ENCODE measurements at regions not wholly inside any gene's neighbourhood (a gene's known extent, or its start where the extent isn't known, plus 50 kb on each side); places are given as distances from the start of the nearest gene placed in this dataset.

DNA sequence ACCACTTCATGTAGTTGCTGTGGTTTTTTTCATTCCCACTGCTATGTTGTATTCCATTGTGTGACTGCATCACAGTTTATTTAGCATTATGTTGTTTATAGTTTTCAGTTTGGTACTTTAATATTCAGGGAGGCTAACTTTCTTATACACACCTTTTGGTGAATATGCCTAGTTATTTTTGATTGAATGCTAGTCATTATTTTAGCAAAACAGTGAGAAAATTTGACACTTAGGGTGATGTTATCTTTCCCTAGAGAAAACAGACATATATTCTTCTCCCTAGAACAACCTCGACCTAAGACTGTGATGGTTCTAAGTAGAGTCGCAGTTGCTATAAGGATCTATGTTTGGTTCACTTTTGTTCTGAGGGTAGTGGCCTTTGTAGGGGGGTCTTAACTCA lies 120.8 kb upstream of the B3GAT2 start:
- Histone ChIP-seq H3K4me1 (ENCODE audit: control insufficient read depth in 3 of 3, insufficient read depth in 2 of 3, low read depth in 1 of 3, low read length in 2 of 3) (no peaks in the 10 kb centered on the region), H3K36me3 (ENCODE audit: control insufficient read depth in 3 of 3, insufficient read depth in 2 of 3, low read depth in 1 of 3, low read length in 3 of 3) (no peaks in the 10 kb centered on the region), H3K27me3 (ENCODE audit: control insufficient read depth in 3 of 3, insufficient read depth in 3 of 3, low read length in 3 of 3) (no peaks in the 10 kb centered on the region), H3K4me3 (ENCODE audit: low read depth in 1 of 3, low read length in 3 of 3) (no peak overlapping the region), H3K27ac (ENCODE audit: low read depth in 1 of 3, low read length in 2 of 3) (no peak overlapping the region), H3K9me3 (ENCODE audit: control insufficient read depth in 2 of 2, insufficient read depth in 1 of 2, low read depth in 1 of 2, low read length in 1 of 2) (no peaks in the 10 kb centered on the region)
- DNase-seq: no peak
- WGBS, 3 donors: 87 to 94% (median 93%) methylated on average over 2 of the region's 2 CpGs
- FAIRE-seq: no peak

DNA sequence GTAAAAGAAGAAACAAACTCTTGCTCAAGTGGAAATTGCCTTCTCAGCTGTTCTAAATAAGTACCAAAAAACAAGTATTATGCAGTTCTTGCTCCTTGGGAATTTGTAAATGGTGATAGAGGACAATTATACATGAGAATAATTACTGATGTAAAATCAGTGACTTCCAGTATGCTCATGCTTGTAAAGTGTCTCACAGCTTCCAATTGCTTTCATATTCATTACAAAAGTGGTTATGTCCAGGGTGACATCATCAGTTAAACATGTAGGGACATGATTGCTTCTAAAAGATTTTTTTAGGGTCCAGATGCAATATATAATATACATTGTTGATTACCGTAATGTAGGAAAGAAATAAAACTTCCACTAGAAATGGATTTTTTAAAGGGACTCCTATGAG lies 122.8 kb upstream of the B3GAT2 start:
- Histone ChIP-seq H3K4me3 (ENCODE audit: low read depth in 1 of 3, low read length in 3 of 3) (no peak overlapping the region), H3K27ac (ENCODE audit: low read depth in 1 of 3, low read length in 2 of 3) (no peak overlapping the region), H3K4me1 (ENCODE audit: control insufficient read depth in 3 of 3, insufficient read depth in 2 of 3, low read depth in 1 of 3, low read length in 2 of 3) (no peaks in the 10 kb centered on the region), H3K27me3 (ENCODE audit: control insufficient read depth in 3 of 3, insufficient read depth in 3 of 3, low read length in 3 of 3) (no peaks in the 10 kb centered on the region), H3K9me3 (ENCODE audit: control insufficient read depth in 2 of 2, insufficient read depth in 1 of 2, low read depth in 1 of 2, low read length in 1 of 2) (no peaks in the 10 kb centered on the region), H3K36me3 (ENCODE audit: control insufficient read depth in 3 of 3, insufficient read depth in 2 of 3, low read depth in 1 of 3, low read length in 3 of 3) (no peaks in the 10 kb centered on the region)
- 86 to 91% (median 86%) methylated on average over 1 of the region's 1 CpG for WGBS, 3 donors
- FAIRE-seq: no peak
- no peak for DNase-seq

- no peak for DNase-seq
- no peak overlapping the region for H3K4me3 ChIP-seq (ENCODE audit: low read depth in 1 of 3, low read length in 3 of 3)
- no peaks in the 10 kb centered on the region for H3K4me1 ChIP-seq (ENCODE audit: control insufficient read depth in 3 of 3, insufficient read depth in 2 of 3, low read depth in 1 of 3, low read length in 2 of 3)
- H3K36me3 ChIP-seq (ENCODE audit: control insufficient read depth in 3 of 3, insufficient read depth in 2 of 3, low read depth in 1 of 3, low read length in 3 of 3): no peaks in the 10 kb centered on the region
- H3K9me3 ChIP-seq (ENCODE audit: control insufficient read depth in 2 of 2, insufficient read depth in 1 of 2, low read depth in 1 of 2, low read length in 1 of 2): no peaks in the 10 kb centered on the region
- no peak for FAIRE-seq
- no peak overlapping the region for H3K27ac ChIP-seq (ENCODE audit: low read depth in 1 of 3, low read length in 2 of 3)
- H3K27me3 ChIP-seq (ENCODE audit: control insufficient read depth in 3 of 3, insufficient read depth in 3 of 3, low read length in 3 of 3): no peaks in the 10 kb centered on the region
- WGBS, 3 donors: 56 to 83% (median 65%) methylated on average over 2 of the region's 2 CpGs
Measured at GRCh38 chr6:71080133-71080532, 123.3 kb upstream of the B3GAT2 start.

- FAIRE-seq: no peak
- Histone ChIP-seq H3K4me1 (ENCODE audit: control insufficient read depth in 3 of 3, insufficient read depth in 2 of 3, low read depth in 1 of 3, low read length in 2 of 3) (no peaks in the 10 kb centered on the region), H3K27me3 (ENCODE audit: control insufficient read depth in 3 of 3, insufficient read depth in 3 of 3, low read length in 3 of 3) (no peaks in the 10 kb centered on the region), H3K4me3 (ENCODE audit: low read depth in 1 of 3, low read length in 3 of 3) (no peak overlapping the region), H3K9me3 (ENCODE audit: control insufficient read depth in 2 of 2, insufficient read depth in 1 of 2, low read depth in 1 of 2, low read length in 1 of 2) (no peaks in the 10 kb centered on the region), H3K27ac (ENCODE audit: low read depth in 1 of 3, low read length in 2 of 3) (no peak overlapping the region), H3K36me3 (ENCODE audit: control insufficient read depth in 3 of 3, insufficient read depth in 2 of 3, low read depth in 1 of 3, low read length in 3 of 3) (no peaks in the 10 kb centered on the region)
- WGBS, 3 donors: 54 to 80% (median 77%) methylated on average over 4 of the region's 4 CpGs
- no peak for DNase-seq
Measured at GRCh38 chr6:71080826-71081225, 124.0 kb upstream of the B3GAT2 start.

DNA sequence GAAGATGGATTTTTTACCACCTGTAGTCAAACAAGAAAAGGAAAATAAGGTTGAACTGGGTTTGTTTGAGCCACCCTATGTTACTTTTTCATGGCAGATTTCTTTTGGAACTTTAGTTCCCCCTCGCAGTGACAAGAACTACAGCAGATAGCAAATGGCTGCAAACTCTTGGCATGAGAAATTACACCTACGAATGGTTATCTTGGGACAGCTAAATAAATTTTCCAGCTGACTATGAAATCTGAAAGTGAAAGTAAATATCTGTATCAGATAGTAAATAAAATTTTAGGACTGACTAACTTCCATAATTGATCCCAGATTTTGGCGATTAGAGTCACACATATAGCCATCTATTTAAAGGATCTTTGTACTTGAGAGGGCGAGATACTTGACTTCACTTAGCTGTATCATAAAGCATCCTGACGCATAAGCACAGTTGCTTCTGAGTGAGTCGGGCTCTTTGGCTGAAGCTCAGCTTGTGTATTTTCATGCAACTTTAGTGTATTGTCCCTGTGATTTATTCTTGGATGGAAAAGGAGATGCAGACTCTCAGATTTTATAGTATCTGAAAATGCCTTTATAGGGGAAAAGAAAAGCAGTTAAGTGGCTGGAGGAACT lies 125.3 kb upstream of the B3GAT2 start:
- H3K9me3 ChIP-seq (ENCODE audit: control insufficient read depth in 2 of 2, insufficient read depth in 1 of 2, low read depth in 1 of 2, low read length in 1 of 2): no peaks in the 10 kb centered on the region
- 19 to 41% (median 37%) methylated on average over 6 of the region's 6 CpGs for WGBS, 3 donors
- H3K36me3 ChIP-seq (ENCODE audit: control insufficient read depth in 3 of 3, insufficient read depth in 2 of 3, low read depth in 1 of 3, low read length in 3 of 3): no peaks in the 10 kb centered on the region
- peaks cover 0 to 1% (median 0%) of the 10 kb centered on the region in 3 donors for H3K27me3 ChIP-seq (ENCODE audit: control insufficient read depth in 3 of 3, insufficient read depth in 3 of 3, low read length in 3 of 3)
- H3K27ac ChIP-seq (ENCODE audit: low read depth in 1 of 3, low read length in 2 of 3): no peak overlapping the region
- DNase-seq: no peak
- H3K4me1 ChIP-seq (ENCODE audit: control insufficient read depth in 3 of 3, insufficient read depth in 2 of 3, low read depth in 1 of 3, low read length in 2 of 3): no peaks in the 10 kb centered on the region
- no peak for FAIRE-seq
- no peak overlapping the region for H3K4me3 ChIP-seq (ENCODE audit: low read depth in 1 of 3, low read length in 3 of 3)

GRCh38 chr6:71083308-71083820 lies 126.5 kb upstream of the B3GAT2 start:
- FAIRE-seq: no peak
- H3K4me3 ChIP-seq (ENCODE audit: low read depth in 1 of 3, low read length in 3 of 3): no peak overlapping the region
- 57 to 67% (median 60%) methylated on average over 6 of the region's 6 CpGs for WGBS, 3 donors
- DNase-seq: no peak
- H3K4me1 ChIP-seq (ENCODE audit: control insufficient read depth in 3 of 3, insufficient read depth in 2 of 3, low read depth in 1 of 3, low read length in 2 of 3): no peaks in the 10 kb centered on the region
- peaks cover 0 to 1% (median 0%) of the 10 kb centered on the region in 3 donors for H3K27me3 ChIP-seq (ENCODE audit: control insufficient read depth in 3 of 3, insufficient read depth in 3 of 3, low read length in 3 of 3)
- no peaks in the 10 kb centered on the region for H3K36me3 ChIP-seq (ENCODE audit: control insufficient read depth in 3 of 3, insufficient read depth in 2 of 3, low read depth in 1 of 3, low read length in 3 of 3)
- H3K9me3 ChIP-seq (ENCODE audit: control insufficient read depth in 2 of 2, insufficient read depth in 1 of 2, low read depth in 1 of 2, low read length in 1 of 2): no peaks in the 10 kb centered on the region
- no peak overlapping the region for H3K27ac ChIP-seq (ENCODE audit: low read depth in 1 of 3, low read length in 2 of 3)

DNA sequence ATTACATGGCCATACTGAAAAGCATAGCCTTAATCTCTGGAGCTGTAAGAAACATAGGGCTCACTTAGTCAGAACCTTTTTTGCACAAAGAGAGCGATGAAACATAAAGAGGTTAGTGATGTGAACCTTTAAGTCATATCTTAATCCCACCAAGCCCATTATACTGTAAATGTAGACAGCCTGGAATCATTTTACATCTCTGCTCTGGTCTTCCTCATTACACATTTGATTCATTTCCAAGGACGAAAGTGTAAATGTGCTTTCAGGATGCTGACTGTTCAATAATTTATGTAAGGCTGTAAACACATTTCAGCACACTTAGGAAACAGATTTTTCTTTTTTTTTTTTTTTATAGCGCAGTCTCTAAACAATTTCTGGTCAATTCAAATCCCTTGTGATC lies 131.3 kb upstream of the B3GAT2 start:
- no peaks in the 10 kb centered on the region for H3K4me1 ChIP-seq (ENCODE audit: control insufficient read depth in 3 of 3, insufficient read depth in 2 of 3, low read depth in 1 of 3, low read length in 2 of 3)
- no peak for DNase-seq
- WGBS, 3 donors: 68 to 84% (median 84%) methylated on average over 3 of the region's 3 CpGs
- no peak overlapping the region for H3K27ac ChIP-seq (ENCODE audit: low read depth in 1 of 3, low read length in 2 of 3)
- H3K9me3 ChIP-seq (ENCODE audit: control insufficient read depth in 2 of 2, insufficient read depth in 1 of 2, low read depth in 1 of 2, low read length in 1 of 2): no peaks in the 10 kb centered on the region
- H3K4me3 ChIP-seq (ENCODE audit: low read depth in 1 of 3, low read length in 3 of 3): no peak overlapping the region
- no peak for FAIRE-seq
- H3K27me3 ChIP-seq (ENCODE audit: control insufficient read depth in 3 of 3, insufficient read depth in 3 of 3, low read length in 3 of 3): peaks cover 0 to 1% (median 0%) of the 10 kb centered on the region in 3 donors
- H3K36me3 ChIP-seq (ENCODE audit: control insufficient read depth in 3 of 3, insufficient read depth in 2 of 3, low read depth in 1 of 3, low read length in 3 of 3): no peaks in the 10 kb centered on the region

DNA sequence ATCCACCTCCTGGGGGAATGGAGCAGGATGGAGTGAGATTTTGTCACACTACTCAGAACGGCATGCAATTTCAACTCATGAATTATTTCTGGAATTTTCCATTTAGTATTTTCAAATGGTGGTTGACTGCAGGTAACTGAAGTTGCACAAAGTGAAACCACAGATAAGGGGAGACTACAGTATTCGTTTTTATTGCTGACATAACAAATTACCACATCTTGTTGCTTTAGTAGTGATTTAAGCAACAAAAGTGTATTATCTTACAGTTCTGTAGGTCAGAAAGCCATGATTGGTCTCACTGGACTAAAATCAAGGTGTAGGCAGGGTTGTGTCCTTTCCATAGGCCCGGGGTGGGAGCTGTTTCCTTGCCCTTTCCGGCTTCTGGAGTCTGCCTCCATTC lies 133.4 kb upstream of the B3GAT2 start:
- no peaks in the 10 kb centered on the region for H3K9me3 ChIP-seq (ENCODE audit: control insufficient read depth in 2 of 2, insufficient read depth in 1 of 2, low read depth in 1 of 2, low read length in 1 of 2)
- FAIRE-seq (no peak), DNase-seq (no peak)
- no peak overlapping the region for H3K27ac ChIP-seq (ENCODE audit: low read depth in 1 of 3, low read length in 2 of 3)
- H3K4me3 ChIP-seq (ENCODE audit: low read depth in 1 of 3, low read length in 3 of 3): no peak overlapping the region
- peaks cover 0 to 1% (median 0%) of the 10 kb centered on the region in 3 donors for H3K27me3 ChIP-seq (ENCODE audit: control insufficient read depth in 3 of 3, insufficient read depth in 3 of 3, low read length in 3 of 3)
- H3K36me3 ChIP-seq (ENCODE audit: control insufficient read depth in 3 of 3, insufficient read depth in 2 of 3, low read depth in 1 of 3, low read length in 3 of 3): no peaks in the 10 kb centered on the region
- no peaks in the 10 kb centered on the region for H3K4me1 ChIP-seq (ENCODE audit: control insufficient read depth in 3 of 3, insufficient read depth in 2 of 3, low read depth in 1 of 3, low read length in 2 of 3)
- 63 to 78% (median 65%) methylated on average over 4 of the region's 4 CpGs for WGBS, 3 donors

GRCh38 chr6:71091167-71091566 lies 134.3 kb upstream of the B3GAT2 start:
- Histone ChIP-seq H3K4me3 (ENCODE audit: low read depth in 1 of 3, low read length in 3 of 3) (no peak overlapping the region), H3K27me3 (ENCODE audit: control insufficient read depth in 3 of 3, insufficient read depth in 3 of 3, low read length in 3 of 3) (peaks cover 0 to 1% (median 0%) of the 10 kb centered on the region in 3 donors), H3K36me3 (ENCODE audit: control insufficient read depth in 3 of 3, insufficient read depth in 2 of 3, low read depth in 1 of 3, low read length in 3 of 3) (no peaks in the 10 kb centered on the region), H3K9me3 (ENCODE audit: control insufficient read depth in 2 of 2, insufficient read depth in 1 of 2, low read depth in 1 of 2, low read length in 1 of 2) (no peaks in the 10 kb centered on the region), H3K4me1 (ENCODE audit: control insufficient read depth in 3 of 3, insufficient read depth in 2 of 3, low read depth in 1 of 3, low read length in 2 of 3) (no peaks in the 10 kb centered on the region), H3K27ac (ENCODE audit: low read depth in 1 of 3, low read length in 2 of 3) (no peak overlapping the region)
- 75 to 81% (median 76%) methylated on average over 5 of the region's 5 CpGs for WGBS, 3 donors
- FAIRE-seq: no peak
- no peak for DNase-seq
